Ascending aorta (tissue), 2 donors: ENCODE measurements at regions not wholly inside any gene's neighbourhood (a gene's known extent, or its start where the extent isn't known, plus 50 kb on each side); places are given as distances from the start of the nearest gene placed in this dataset.

Source experiments
- DNase-seq, 2 donors: peaks; one replicate each; pipeline ENCODE4 v3.0.0-alpha.2; 2019; ENCODE audit warnings: low spot score in 2 of 2
- H3K27ac ChIP-seq, 2 donors: fragments of 200-600 bp; sonication (generic); one replicate each; pipeline ENCODE4 v1.5.1; 2016 to 2017; ENCODE audit warnings: mild to moderate bottlenecking in 1 of 2
- H3K27me3 ChIP-seq: fragments of 200-600 bp; sonication (generic); one replicate; pipeline ENCODE4 v1.5.1; 2017
- H3K36me3 ChIP-seq, 2 donors: fragments of 200-600 bp; sonication (generic); one replicate each; pipeline ENCODE4 v1.5.1; 2016
- H3K4me1 ChIP-seq, 2 donors: fragments of 200-600 bp; sonication (generic); one replicate each; pipeline ENCODE4 v1.5.1; 2016 to 2017; ENCODE audit warnings: mild to moderate bottlenecking in 1 of 2
- H3K4me3 ChIP-seq, 2 donors: fragments of 200-600 bp; sonication (generic); one replicate each; pipeline ENCODE4 v1.5.1; 2016 to 2017; ENCODE audit warnings: mild to moderate bottlenecking in 1 of 2
- H3K9me3 ChIP-seq, 2 donors: fragments of 200-600 bp; sonication (generic); one replicate each; pipeline ENCODE4 v1.5.1; 2016
- intact Hi-C: fragments of 100-400 bp; cut with DNase I; formaldehyde crosslinking; loops from one replicate; pipeline ENCODE4 v1.15.1; 2023
- TF ChIP-seq, protein P1 (sequence below), 3 experiments: fragments of 200-600 bp in 2 of 3; fragments of 450-650 bp in 1 of 3; sonication (generic) in 2 of 3; IDR thresholded peaks; one replicate each; pipeline ENCODE4 v1.5.1; 2016 to 2019; ENCODE audit warnings: antibody characterized with exemption in 3 of 3, mild to moderate bottlenecking in 1 of 3, moderate library complexity in 1 of 3

DNA sequence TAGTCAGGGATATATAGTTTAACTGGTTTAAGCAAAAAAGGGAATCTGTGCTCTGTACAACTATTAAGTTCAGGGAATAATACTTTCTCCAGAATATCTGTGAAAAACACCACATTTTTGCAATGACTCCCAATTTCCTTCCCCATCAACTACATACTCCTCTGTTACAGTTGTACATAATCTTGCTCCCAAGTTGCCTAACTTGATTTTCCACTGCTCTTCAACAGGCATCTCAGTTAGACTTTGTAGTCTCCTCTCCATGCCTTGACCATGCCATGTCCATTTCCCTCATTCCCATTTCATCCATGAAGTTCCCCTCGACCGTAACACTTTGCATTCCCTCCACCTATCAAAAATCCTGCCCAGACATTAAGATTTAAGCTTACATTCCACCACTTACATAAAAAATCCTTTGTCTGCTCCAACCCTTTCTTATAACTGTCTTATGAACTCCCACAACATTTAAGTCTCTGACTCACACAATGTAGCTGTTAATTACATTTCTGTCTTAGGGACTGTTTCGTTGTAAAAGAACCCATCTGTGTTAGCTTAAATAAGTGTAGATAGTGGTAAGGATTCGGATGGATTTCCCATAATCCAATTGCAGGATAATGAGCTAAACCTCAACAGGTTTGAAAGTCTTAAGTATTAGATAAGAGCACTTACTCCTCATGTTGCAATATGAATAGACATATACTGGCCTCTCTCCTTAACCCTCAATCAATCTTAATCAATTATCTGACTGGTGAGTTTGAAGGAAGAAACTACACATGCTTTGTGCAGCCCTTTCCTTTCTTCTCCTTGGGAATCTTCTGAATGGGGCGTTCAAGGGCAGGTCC lies 156.5 kb downstream of the PAWR start:
- Histone ChIP-seq H3K36me3 (no peaks in the 10 kb centered on the region), H3K27ac (no peak overlapping the region), H3K27me3 (no peaks in the 10 kb centered on the region), H3K4me1 (no peaks in the 10 kb centered on the region), H3K9me3 (no peaks in the 10 kb centered on the region), H3K4me3 (no peak overlapping the region)
- DNase-seq = no peak
- TF ChIP-seq, protein P1, sequence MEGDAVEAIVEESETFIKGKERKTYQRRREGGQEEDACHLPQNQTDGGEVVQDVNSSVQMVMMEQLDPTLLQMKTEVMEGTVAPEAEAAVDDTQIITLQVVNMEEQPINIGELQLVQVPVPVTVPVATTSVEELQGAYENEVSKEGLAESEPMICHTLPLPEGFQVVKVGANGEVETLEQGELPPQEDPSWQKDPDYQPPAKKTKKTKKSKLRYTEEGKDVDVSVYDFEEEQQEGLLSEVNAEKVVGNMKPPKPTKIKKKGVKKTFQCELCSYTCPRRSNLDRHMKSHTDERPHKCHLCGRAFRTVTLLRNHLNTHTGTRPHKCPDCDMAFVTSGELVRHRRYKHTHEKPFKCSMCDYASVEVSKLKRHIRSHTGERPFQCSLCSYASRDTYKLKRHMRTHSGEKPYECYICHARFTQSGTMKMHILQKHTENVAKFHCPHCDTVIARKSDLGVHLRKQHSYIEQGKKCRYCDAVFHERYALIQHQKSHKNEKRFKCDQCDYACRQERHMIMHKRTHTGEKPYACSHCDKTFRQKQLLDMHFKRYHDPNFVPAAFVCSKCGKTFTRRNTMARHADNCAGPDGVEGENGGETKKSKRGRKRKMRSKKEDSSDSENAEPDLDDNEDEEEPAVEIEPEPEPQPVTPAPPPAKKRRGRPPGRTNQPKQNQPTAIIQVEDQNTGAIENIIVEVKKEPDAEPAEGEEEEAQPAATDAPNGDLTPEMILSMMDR (IDR thresholded peaks at IDR 0.05) = no peak
- intact Hi-C loops = no loop called here

DNA sequence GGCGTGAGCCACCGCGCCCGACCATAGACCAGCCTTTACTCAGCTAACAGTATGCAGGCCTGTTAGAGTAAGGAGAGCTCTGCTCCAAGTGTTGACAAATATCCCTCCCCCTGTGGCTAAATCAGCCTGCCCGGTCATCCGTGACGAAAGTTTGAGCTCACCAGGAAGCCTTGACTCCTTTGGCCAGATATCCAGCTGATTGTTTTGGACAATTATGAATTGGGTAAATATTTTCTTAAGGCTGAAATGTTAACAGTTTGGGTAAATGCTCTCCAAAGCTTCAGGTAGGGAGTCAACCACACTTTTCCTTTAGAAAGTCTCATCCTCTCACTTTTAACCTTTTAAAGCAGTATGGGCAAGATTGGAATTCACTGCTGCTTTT lies 157.9 kb downstream of the PAWR start:
- intact Hi-C loops = no loop called here
- H3K36me3 ChIP-seq = no peaks in the 10 kb centered on the region
- no peaks in the 10 kb centered on the region for H3K9me3 ChIP-seq
- TF ChIP-seq, protein P1 (IDR thresholded peaks at IDR 0.05) = no peak
- DNase-seq = no peak
- H3K4me1 ChIP-seq = no peaks in the 10 kb centered on the region
- no peak overlapping the region for H3K4me3 ChIP-seq
- H3K27ac ChIP-seq = no peak overlapping the region
- no peaks in the 10 kb centered on the region for H3K27me3 ChIP-seq

DNA sequence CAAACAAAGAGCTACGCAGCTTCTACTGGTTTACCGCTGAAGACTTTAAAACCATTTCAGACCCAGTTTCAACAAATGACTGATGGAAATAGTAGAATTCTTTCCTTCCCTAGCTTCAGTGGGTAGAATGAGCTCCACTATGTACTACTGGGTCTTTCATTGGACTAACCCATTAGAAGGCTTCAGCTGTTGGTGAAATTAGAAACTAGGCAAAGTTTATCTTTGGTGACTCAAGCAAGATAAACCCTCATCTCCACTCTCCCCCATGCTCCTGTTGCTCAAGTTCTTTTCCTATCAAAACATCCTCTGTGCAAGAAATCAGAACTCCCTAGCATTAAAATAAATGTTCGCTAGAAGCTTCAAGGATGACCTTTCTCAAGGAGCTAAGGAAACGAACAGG lies 159.2 kb downstream of the PAWR start:
- H3K36me3 ChIP-seq = no peaks in the 10 kb centered on the region
- no peak overlapping the region for H3K4me3 ChIP-seq
- H3K9me3 ChIP-seq = no peaks in the 10 kb centered on the region
- H3K4me1 ChIP-seq = peaks cover 0 to 4% of the 10 kb centered on the region in 2 donors
- no peaks in the 10 kb centered on the region for H3K27me3 ChIP-seq
- intact Hi-C loops = no loop called here
- DNase-seq = no peak
- H3K27ac ChIP-seq = no peak overlapping the region
- TF ChIP-seq, protein P1 (IDR thresholded peaks at IDR 0.05) = no peak

DNA sequence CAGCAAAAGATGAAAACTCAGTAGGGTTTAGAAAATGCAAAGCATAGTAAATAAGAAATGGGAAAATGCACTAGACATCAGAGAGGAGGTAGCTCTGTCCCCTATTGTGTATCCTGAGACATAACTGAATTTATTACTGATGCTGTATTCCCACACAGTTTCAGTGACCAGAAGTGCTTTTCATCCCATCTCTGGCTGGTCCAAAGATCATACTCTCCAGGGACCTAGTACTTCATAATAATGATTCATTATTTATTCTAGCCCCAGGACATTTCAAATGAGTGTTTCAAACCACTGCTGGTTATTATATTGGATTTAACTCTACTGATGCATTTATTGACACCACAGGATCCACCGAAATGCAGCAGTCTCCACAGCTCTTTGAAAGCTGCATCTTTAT lies 163.3 kb downstream of the PAWR start:
- no peaks in the 10 kb centered on the region for H3K9me3 ChIP-seq
- no peak for DNase-seq
- no peak overlapping the region for H3K4me3 ChIP-seq
- intact Hi-C loops = no loop called here
- H3K4me1 ChIP-seq = peaks cover 0 to 4% of the 10 kb centered on the region in 2 donors
- H3K27me3 ChIP-seq = no peaks in the 10 kb centered on the region
- TF ChIP-seq, protein P1 (IDR thresholded peaks at IDR 0.05) = no peak
- no peaks in the 10 kb centered on the region for H3K36me3 ChIP-seq
- no peak overlapping the region for H3K27ac ChIP-seq

DNA sequence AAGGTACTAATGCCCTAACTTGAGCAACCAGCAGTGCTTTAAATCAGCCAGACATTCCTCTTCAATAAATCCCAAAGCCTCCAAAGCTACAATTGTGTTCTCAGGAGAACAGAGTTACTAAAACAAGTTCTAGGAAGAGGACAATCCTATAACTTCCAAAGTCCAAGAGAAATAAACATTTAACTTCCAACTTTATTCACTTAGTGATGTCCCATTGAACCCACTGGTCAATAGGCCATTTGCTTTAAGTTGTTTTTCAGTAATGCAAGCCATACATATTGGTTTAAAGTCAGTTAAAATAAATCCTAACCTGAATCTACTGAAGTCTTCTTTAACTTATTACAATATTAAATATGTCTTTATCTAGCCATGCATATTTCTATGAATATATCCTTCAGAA lies 165.4 kb downstream of the PAWR start:
- H3K4me1 ChIP-seq = peaks cover 0 to 4% of the 10 kb centered on the region in 2 donors
- TF ChIP-seq, protein P1 (IDR thresholded peaks at IDR 0.05) = no peak
- no peaks in the 10 kb centered on the region for H3K27me3 ChIP-seq
- H3K4me3 ChIP-seq = no peak overlapping the region
- no peaks in the 10 kb centered on the region for H3K36me3 ChIP-seq
- H3K9me3 ChIP-seq = no peaks in the 10 kb centered on the region
- no peak overlapping the region for H3K27ac ChIP-seq
- intact Hi-C loops = no loop called here
- no peak for DNase-seq
